Ishikawa (cell line): ENCODE measurements at regions not wholly inside any gene's neighbourhood (a gene's known extent, or its start where the extent isn't known, plus 50 kb on each side); places are given as distances from the start of the nearest gene placed in this dataset.

ENCODE experiments used
- CEBPB ChIP-seq: IDR thresholded peaks from 2 replicates; pipeline ENCODE4 v1.6.1; 2012
- CREB1 ChIP-seq: IDR thresholded peaks from 2 replicates; pipeline ENCODE4 v1.6.1; 2012; ENCODE audit warnings: low read depth
- EGR1 ChIP-seq: IDR thresholded peaks from 2 replicates; pipeline ENCODE4 v1.6.1; 2012
- EP300 ChIP-seq: IDR thresholded peaks from 2 replicates; pipeline ENCODE4 v1.6.1; 2012; ENCODE audit warnings: borderline replicate concordance
- FOXM1 ChIP-seq: IDR thresholded peaks from 2 replicates; pipeline ENCODE4 v1.6.1; 2012; ENCODE audit warnings: low read depth, borderline replicate concordance
- MAX ChIP-seq: IDR thresholded peaks from 2 replicates; pipeline ENCODE4 v1.6.1; 2012
- NFIC ChIP-seq: IDR thresholded peaks from 2 replicates; pipeline ENCODE4 v1.6.1; 2012
- RAD21 ChIP-seq: IDR thresholded peaks from 2 replicates; pipeline ENCODE4 v1.6.1; 2012; ENCODE audit warnings: low read depth
- REST ChIP-seq: IDR thresholded peaks from 2 replicates; pipeline ENCODE4 v1.6.1; 2012; ENCODE audit warnings: low read depth, mild to moderate bottlenecking
- TAF1 ChIP-seq: IDR thresholded peaks from 2 replicates; pipeline ENCODE4 v1.6.1; 2012; ENCODE audit warnings: low read depth, mild to moderate bottlenecking
- TCF12 ChIP-seq: IDR thresholded peaks from 2 replicates; pipeline ENCODE4 v1.6.1; 2012; ENCODE audit warnings: low read depth
- TEAD4 ChIP-seq: IDR thresholded peaks from 2 replicates; pipeline ENCODE4 v1.6.1; 2012
- YY1 ChIP-seq: IDR thresholded peaks from 2 replicates; pipeline ENCODE4 v1.6.1; 2012; ENCODE audit warnings: low read depth
- ZBTB7A ChIP-seq: IDR thresholded peaks from 2 replicates; pipeline ENCODE4 v1.6.1; 2012; ENCODE audit warnings: low read depth
- TF ChIP-seq, protein P1 (sequence below): IDR thresholded peaks from 2 replicates; pipeline ENCODE4 v1.6.1; 2012

DNA sequence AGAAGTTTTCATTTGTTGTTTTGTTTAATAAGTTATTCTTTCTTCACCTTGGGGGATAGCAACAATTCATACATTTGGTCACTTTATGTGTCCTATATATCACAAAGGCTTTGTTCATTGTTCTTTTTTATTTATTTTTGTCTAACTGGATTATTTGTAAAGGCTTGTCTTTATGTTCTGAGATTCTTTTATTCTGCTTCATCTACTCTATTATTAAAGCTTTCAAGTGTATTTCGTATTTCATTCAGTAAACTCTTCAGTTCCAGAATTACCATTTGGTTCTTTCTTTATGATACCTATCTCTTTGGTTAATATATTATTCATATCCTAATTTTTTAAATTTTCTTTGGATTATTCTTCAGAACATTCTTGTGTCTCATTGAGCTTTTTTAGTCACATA is 942.9 kb downstream of the ANKRD7 start:
- TF ChIP-seq CEBPB (no peak), RAD21 (no peak), EP300 (no peak), CREB1 (no peak), ZBTB7A (no peak), EGR1 (no peak), MAX (no peak), NFIC (no peak), TEAD4 (no peak), TCF12 (no peak), TAF1 (no peak), REST (no peak), FOXM1 (no peak), YY1 (no peak)
- TF ChIP-seq, protein P1, sequence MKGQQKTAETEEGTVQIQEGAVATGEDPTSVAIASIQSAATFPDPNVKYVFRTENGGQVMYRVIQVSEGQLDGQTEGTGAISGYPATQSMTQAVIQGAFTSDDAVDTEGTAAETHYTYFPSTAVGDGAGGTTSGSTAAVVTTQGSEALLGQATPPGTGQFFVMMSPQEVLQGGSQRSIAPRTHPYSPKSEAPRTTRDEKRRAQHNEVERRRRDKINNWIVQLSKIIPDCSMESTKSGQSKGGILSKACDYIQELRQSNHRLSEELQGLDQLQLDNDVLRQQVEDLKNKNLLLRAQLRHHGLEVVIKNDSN, result no peak

DNA sequence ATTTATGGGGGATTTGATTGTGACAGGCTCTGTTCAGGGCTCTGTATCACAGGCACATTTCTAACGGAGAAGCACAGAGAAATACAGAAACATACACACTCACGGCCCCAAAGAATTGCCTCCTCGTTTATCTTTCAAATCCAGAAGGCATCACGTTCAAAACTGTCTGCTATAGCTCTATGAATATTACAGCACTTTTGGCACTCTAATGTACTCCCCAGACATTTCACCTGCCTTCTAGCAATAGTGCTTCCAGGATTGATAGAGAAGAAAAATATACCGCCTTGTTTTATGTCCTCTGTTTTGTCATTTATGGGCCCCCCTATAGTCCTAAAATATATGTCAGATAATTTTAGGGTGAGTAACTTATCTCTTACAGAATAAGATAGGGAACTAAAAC is 947.5 kb downstream of the ANKRD7 start:
- TF ChIP-seq YY1, result no peak
- no peak for TF ChIP-seq ZBTB7A
- TF ChIP-seq EGR1, result no peak
- no peak for TF ChIP-seq FOXM1
- TF ChIP-seq REST, result no peak
- TF ChIP-seq RAD21, result no peak
- no peak for TF ChIP-seq MAX
- TF ChIP-seq EP300, result no peak
- TF ChIP-seq TCF12, result no peak
- TF ChIP-seq NFIC, result no peak
- no peak for TF ChIP-seq CEBPB
- no peak for TF ChIP-seq TEAD4
- no peak for TF ChIP-seq CREB1

- no peak for TF ChIP-seq NFIC
- no peak for TF ChIP-seq TEAD4
- TF ChIP-seq EGR1, result no peak
- peak; percentile 70 for TF ChIP-seq RAD21
- no peak for TF ChIP-seq TCF12
- no peak for TF ChIP-seq MAX
Measured at GRCh38 chr7:119175911-119176627, 951.6 kb downstream of the ANKRD7 start.

DNA sequence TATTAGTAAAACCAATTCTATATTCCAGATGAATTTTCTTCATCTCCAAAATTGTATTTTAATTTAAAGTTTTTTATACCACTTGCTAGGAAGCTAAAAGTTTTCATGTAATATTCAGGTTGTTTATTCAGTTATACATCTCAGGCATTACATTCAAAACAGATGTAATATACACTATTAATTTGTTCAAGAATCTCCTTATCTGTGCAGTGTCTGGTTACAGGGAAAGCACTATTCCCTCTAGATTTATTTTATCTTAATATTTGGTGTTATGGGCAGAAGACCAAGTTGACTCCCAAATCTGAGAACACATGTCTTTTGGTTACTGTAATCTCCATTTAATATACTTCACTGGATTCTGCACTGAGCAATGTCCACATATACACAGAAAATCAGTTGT is 953.4 kb downstream of the ANKRD7 start:
- TF ChIP-seq RAD21, result no peak
- TF ChIP-seq TEAD4, result no peak
- TF ChIP-seq ZBTB7A, result no peak
- no peak for TF ChIP-seq EGR1
- TF ChIP-seq YY1, result no peak

DNA sequence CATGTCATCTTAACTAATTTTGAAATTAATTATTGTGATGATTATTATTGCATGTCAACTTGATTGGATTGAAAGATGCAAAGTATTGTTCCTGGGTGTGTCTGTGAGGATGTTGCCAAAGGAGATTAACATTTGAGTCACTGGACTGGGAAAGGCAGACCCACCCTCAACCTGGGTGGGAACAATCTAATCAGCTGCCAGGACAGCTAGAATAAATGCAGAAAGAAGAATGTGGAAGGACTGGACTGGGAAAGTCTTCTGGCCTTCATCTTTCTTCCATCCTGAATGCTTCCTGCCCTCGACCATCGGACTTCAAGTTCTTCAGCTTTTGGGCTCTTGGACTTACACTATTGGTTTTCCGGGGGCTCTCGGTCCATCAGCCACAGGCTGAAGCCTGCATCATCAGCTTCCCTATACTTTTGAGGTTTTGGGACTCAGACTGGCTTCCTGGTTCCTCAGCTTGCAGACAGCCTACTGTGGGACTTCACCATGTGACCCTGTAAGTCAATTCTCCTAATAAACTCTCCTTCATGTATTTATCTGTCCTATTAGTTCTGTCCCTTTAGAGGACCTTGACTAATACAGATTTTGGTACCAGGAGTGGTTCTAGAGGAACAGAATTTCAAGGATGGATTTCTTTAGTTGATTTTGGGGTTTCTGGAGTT is 959.8 kb downstream of the ANKRD7 start:
- TF ChIP-seq TEAD4, result no peak
- TF ChIP-seq RAD21, result no peak
- no peak for TF ChIP-seq REST
- TF ChIP-seq CEBPB, result no peak
- TF ChIP-seq FOXM1, result no peak
- no peak for TF ChIP-seq TAF1
- no peak for TF ChIP-seq CREB1
- TF ChIP-seq EP300, result no peak
- TF ChIP-seq NFIC, result no peak
- no peak for TF ChIP-seq ZBTB7A
